Panc1 (cell line): ENCODE measurements at regions not wholly inside any gene's neighbourhood (a gene's known extent, or its start where the extent isn't known, plus 50 kb on each side); places are given as distances from the start of the nearest gene placed in this dataset.

Experiments used
- CTCF ChIP-seq: fragments of 450-650 bp; IDR thresholded peaks from 2 replicates; pipeline ENCODE4 v1.5.1; 2017; ENCODE audit warnings: mild to moderate bottlenecking
- SIN3A ChIP-seq: IDR thresholded peaks from 2 replicates; pipeline ENCODE4 v1.6.1; 2012; ENCODE audit warnings: low read depth, mild to moderate bottlenecking, low read length, moderate library complexity, borderline replicate concordance; ENCODE audit not compliant: insufficient read depth

DNA sequence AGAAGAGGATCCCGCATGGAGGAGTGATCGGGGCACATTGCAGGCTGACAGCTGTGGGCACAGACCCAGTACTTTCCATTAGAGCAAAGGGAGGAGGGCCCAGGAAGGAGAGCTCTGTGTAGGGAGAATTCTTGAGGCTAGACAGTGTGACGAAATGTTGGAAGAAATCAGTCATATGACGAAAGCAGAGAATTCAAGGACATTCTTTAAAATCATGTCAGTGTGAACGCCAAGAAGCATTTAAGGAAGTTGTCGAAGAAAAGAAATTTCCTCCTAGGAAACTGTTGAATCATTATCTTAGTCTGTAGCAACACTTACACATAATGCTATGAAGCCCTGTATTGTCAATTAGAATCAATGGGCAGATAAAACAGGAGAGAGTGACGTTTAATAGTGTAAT lies 191.3 kb upstream of the ADARB2 start:
- no peak for TF ChIP-seq CTCF
- no peak for TF ChIP-seq SIN3A
